B cell (primary cell): ENCODE measurements at regions not wholly inside any gene's neighbourhood (a gene's known extent, or its start where the extent isn't known, plus 50 kb on each side); places are given as distances from the start of the nearest gene placed in this dataset.

ENCODE experiments used
- CTCF ChIP-seq: fragments of 200-600 bp; IDR thresholded peaks from one replicate; pipeline ENCODE4 v1.8.0; 2022; ENCODE audit warnings: antibody characterized with exemption, mild to moderate bottlenecking
- EZH2 ChIP-seq: IDR thresholded peaks from 2 replicates; pipeline ENCODE4 v1.6.1; 2012; ENCODE audit warnings: borderline replicate concordance, low read depth, mild to moderate bottlenecking, moderate library complexity, low read length; ENCODE audit not compliant: insufficient read depth, poor library complexity, severe bottlenecking

GRCh38 chr9:31248156-31248555 is 1136.3 kb upstream of the ACO1 start:
- TF ChIP-seq CTCF = no peak
- no peak for TF ChIP-seq EZH2
